HFF-Myc (cell line): ENCODE measurements at regions not wholly inside any gene's neighbourhood (a gene's known extent, or its start where the extent isn't known, plus 50 kb on each side); places are given as distances from the start of the nearest gene placed in this dataset.

ENCODE experiments used
- DNase-seq: peaks from one replicate; pipeline ENCODE4 v3.0.0-alpha.2; 2011; ENCODE audit warnings: low read depth; ENCODE audit errors: extremely low read depth
- H3K4me3 ChIP-seq: replicated peaks from 2 replicates; pipeline ENCODE4 v1.5.1; 2011; ENCODE audit warnings: low read depth, mild to moderate bottlenecking, control low read depth, low read length
- CTCF ChIP-seq: IDR thresholded peaks from 2 replicates; pipeline ENCODE4 v1.5.1; 2012; ENCODE audit warnings: mild to moderate bottlenecking, low read depth, low read length, control low read depth; ENCODE audit errors: missing control alignments

DNA sequence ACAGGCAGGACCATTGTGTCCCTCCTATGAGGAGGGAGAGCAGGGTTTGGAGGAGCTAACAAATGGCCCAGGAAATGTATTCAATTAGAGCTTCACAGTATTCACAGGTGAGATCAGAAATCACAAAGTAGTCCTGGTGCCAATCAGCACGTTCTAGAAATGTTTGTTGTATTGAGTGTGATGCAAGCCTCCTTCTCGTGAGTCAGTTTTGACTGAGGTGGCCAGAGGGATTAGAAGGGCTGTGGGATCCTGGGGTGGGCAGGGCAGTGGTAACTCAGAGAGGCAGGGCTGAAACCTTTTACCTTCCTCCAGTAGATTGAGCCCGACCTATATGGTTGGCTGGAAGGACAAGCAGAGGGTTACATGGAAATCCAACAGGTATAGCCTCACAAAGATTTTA, 95.0 kb downstream of the BOD1L2 start:
- no peak for TF ChIP-seq CTCF
- no peak overlapping the region for H3K4me3 ChIP-seq
- no peak for DNase-seq

GRCh38 chr18:57242285-57242684, 95.4 kb downstream of the BOD1L2 start:
- no peak overlapping the region for H3K4me3 ChIP-seq
- no peak for DNase-seq
- TF ChIP-seq CTCF: no peak

GRCh38 chr18:57243624-57244179, 96.8 kb downstream of the BOD1L2 start:
- DNase-seq: no peak
- no peak overlapping the region for H3K4me3 ChIP-seq
- no peak for TF ChIP-seq CTCF

GRCh38 chr18:57249179-57249578, 102.3 kb downstream of the BOD1L2 start:
- no peak for TF ChIP-seq CTCF
- DNase-seq: no peak
- no peak overlapping the region for H3K4me3 ChIP-seq

- no peak for TF ChIP-seq CTCF
- no peak for DNase-seq
- H3K4me3 ChIP-seq: no peak overlapping the region
Measured at GRCh38 chr18:57249883-57250282, 102.5 kb upstream of the ST8SIA3 start.

GRCh38 chr18:57251747-57252146, 100.6 kb upstream of the ST8SIA3 start:
- DNase-seq: no peak
- no peak for TF ChIP-seq CTCF
- H3K4me3 ChIP-seq: no peak overlapping the region

- no peak for DNase-seq
- TF ChIP-seq CTCF: no peak
- no peak overlapping the region for H3K4me3 ChIP-seq
Measured at GRCh38 chr18:57253903-57254302, 98.5 kb upstream of the ST8SIA3 start.
